Pancreas (tissue), 10 donors: ENCODE measurements at regions not wholly inside any gene's neighbourhood (a gene's known extent, or its start where the extent isn't known, plus 50 kb on each side); places are given as distances from the start of the nearest gene placed in this dataset.
A peak's percentile ranks its signal among the peaks of the same experiment; 100 is the strongest.

Experiments
- ATAC-seq, 4 donors: fragments of 200-7000 bp; cut with Tn5 transposase; one replicate each; pipeline versions ENCODE4 v1.8.0 to v1.9.1; 2020; ENCODE audit warnings: mild to moderate bottlenecking in 4 of 4, moderate library complexity in 4 of 4
- DNase-seq, 6 donors: peaks; one replicate each; pipeline ENCODE4 v3.0.0-alpha.2; 2020
- FAIRE-seq: peaks from 2 replicates; lab custom pipeline; 2012; peaks lifted over from hg19 to GRCh38; lab: Jason Lieb, UNC
- H3K27ac ChIP-seq, 4 donors: fragments of 200-600 bp; sonication (generic); 1 replicate in 3 of 4; 2 replicates in 1 of 4; pipeline versions ENCODE4 v1.5.0 to v1.8.0; 2020
- H3K27me3 ChIP-seq, 4 donors: fragments of 200-600 bp; one replicate each; pipeline ENCODE4 v1.8.0; 2021
- H3K36me3 ChIP-seq, 3 donors: fragments of 200-600 bp; sonication (generic) in 1 of 3; one replicate each; pipeline versions ENCODE4 v1.5.0 to v1.8.0; 2020 to 2021
- H3K4me1 ChIP-seq, 3 donors: fragments of 200-600 bp; one replicate each; pipeline ENCODE4 v1.8.0; 2021
- H3K4me3 ChIP-seq, 4 donors: fragments of 200-600 bp; sonication (generic) in 2 of 4; one replicate each; pipeline versions ENCODE4 v1.5.0 to v1.8.0; 2020 to 2021
- H3K9me3 ChIP-seq, 4 donors: fragments of 200-600 bp; one replicate each; pipeline ENCODE4 v1.8.0; 2021
- WGBS, 2 donors: extraction: QIAGEN DNeasy Blood & Tissue Kit; methylation state at CpG; one replicate each; pipeline ENCODE4 v1.1.7; 2013; 5-methylcytosine and 5-hydroxymethylcytosine counted together
- intact Hi-C, 3 donors: fragments of 100-400 bp; cut with DNase I; formaldehyde crosslinking; loops; one replicate each; pipeline versions ENCODE4 v1.11.1 to v1.14.2; 2022
- TF ChIP-seq, protein P1 (sequence below), 4 donors: fragments of 200-600 bp; sonication (generic) in 3 of 4; IDR thresholded peaks; one replicate each; pipeline versions ENCODE4 v1.5.0 to v1.8.0; 2021; ENCODE audit warnings: antibody characterized with exemption in 4 of 4
- donor health status: healthy with polysubstance abuse.
- donor health status: DM: no; HTN: no; CAD: no; lungs with moderate emphysema.
- donor health status: DM: no; HTN: no; CAD: no.
- donor health status: control.
- donor health status: control.
- donor health status: Bipolar disorder and iron deficiency.
- donor health status: DM: yes; HTN: yes; CAD: no.
- donor health status: DM: no; HTN: no; CAD: no.
- donor health status: DM: no; HTN: no; CAD: no.
- donor health status: DM: yes; HTN: yes; CAD: no.

DNA sequence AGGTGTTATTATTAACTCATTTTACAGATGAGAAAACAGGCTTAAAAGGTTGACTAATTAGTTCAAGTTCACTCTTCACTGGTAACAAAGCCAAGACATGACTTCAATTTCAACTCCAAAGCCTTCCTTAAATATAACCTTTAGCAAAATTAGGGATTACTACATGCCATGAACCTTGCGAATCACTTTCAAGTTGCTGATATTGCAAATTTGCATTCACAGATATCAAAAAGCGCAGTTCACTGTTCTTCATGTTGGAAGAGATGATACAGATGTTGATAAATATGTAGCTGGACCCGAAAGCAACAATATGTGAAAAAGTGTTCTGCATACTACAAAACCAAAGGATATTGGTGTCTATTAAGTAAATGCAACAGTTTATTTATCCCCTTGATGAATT lies 210.8 kb upstream of the GYPA start:
- intact Hi-C loops, result no loop called here
- Histone ChIP-seq H3K27ac (no peak overlapping the region), H3K4me3 (no peak overlapping the region), H3K36me3 (no peaks in the 10 kb centered on the region), H3K27me3 (no peaks in the 10 kb centered on the region), H3K4me1 (no peaks in the 10 kb centered on the region), H3K9me3 (no peaks in the 10 kb centered on the region)
- 55 to 79% methylated on average over 3 of the region's 3 CpGs for WGBS, 2 donors
- DNase-seq (no peak), FAIRE-seq (no peak), ATAC-seq (no peak)
- TF ChIP-seq, protein P1, sequence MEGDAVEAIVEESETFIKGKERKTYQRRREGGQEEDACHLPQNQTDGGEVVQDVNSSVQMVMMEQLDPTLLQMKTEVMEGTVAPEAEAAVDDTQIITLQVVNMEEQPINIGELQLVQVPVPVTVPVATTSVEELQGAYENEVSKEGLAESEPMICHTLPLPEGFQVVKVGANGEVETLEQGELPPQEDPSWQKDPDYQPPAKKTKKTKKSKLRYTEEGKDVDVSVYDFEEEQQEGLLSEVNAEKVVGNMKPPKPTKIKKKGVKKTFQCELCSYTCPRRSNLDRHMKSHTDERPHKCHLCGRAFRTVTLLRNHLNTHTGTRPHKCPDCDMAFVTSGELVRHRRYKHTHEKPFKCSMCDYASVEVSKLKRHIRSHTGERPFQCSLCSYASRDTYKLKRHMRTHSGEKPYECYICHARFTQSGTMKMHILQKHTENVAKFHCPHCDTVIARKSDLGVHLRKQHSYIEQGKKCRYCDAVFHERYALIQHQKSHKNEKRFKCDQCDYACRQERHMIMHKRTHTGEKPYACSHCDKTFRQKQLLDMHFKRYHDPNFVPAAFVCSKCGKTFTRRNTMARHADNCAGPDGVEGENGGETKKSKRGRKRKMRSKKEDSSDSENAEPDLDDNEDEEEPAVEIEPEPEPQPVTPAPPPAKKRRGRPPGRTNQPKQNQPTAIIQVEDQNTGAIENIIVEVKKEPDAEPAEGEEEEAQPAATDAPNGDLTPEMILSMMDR (IDR thresholded peaks at IDR 0.05), result no peak

DNA sequence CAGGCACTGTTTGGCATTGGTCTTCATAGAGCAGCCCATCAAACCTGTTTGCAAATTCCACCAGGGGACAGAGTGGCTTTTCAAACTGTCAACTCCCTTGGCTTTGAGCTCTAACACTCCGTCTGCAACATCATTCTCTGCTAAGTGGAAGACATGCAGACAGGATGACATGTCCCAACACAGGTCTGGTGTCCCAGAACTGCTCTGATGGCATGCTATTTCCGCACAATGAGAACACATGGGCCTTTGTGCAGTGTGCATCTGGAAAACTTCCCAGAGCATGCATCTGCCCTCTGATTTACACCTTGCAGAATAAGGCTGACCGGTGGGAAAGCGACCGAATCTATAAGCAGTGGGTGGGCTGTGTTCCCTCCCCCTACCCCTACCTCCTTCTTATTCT lies 212.8 kb upstream of the GYPA start:
- DNase-seq, result no peak
- TF ChIP-seq, protein P1 (IDR thresholded peaks at IDR 0.05), result no peak

DNA sequence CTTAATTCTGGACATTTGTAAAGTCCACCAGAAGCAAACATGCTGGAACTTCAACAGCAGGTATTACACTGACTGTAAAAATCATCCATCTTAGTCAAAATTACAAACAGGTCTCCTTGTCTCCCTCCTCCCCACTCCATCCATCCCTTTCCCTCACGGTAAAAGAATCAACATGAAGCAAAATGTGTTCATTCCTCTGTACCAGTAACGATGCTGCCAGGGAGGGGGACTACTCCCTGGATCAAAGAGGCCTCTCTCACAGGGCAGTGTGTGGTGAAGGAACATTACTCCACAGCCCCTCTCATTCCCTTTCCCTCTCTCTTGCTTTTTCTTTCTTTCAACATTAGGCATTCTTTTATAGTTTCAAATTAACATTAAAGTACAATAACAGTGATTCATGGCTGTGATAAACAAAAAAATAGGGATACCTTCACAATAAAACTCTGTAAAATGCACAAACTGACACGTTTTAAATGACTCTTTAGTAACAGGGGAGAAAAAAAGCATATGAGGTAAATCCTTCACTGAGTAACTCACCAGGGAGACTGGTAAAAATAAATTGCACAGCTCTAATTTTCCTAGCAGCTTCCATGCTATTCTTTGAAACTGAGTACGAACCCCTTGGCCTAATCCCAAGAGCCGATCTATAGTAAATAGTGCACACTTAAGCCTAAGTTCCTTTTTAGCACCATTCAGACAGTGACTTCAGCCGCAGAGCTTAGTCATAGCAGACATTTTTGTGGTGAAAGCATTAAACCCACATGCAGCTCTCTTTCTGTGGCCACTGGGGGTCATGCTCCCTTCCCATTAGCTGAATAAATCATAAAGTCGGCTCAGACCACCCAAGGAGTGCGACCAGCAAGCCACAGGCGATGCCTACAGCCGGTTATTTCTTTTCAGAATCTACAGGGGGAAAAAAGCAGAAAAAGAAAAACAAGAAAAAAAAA lies 215.6 kb upstream of the GYPA start:
- WGBS, 2 donors, result 34 to 40% methylated on average over 10 of the region's 10 CpGs
- Histone ChIP-seq H3K27me3 (no peaks in the 10 kb centered on the region), H3K4me3 (no peak overlapping the region), H3K9me3 (no peaks in the 10 kb centered on the region), H3K36me3 (no peaks in the 10 kb centered on the region), H3K4me1 (no peaks in the 10 kb centered on the region), H3K27ac (no peak overlapping the region)
- FAIRE-seq (no peak), ATAC-seq (peak in 2 of 4 donors; percentile 63 to 75), DNase-seq (peak in 1 of 6 donors; percentile 41)
- TF ChIP-seq, protein P1 (IDR thresholded peaks at IDR 0.05), result no peak
- intact Hi-C loops, result no loop called here

More for the DNA sequence above, 212.8 kb upstream of the GYPA start:
- Histone ChIP-seq H3K27ac (no peak overlapping the region), H3K9me3 (no peaks in the 10 kb centered on the region), H3K4me3 (no peak overlapping the region), H3K36me3 (no peaks in the 10 kb centered on the region), H3K4me1 (no peaks in the 10 kb centered on the region), H3K27me3 (no peaks in the 10 kb centered on the region)
- FAIRE-seq (no peak), ATAC-seq (peak in 1 of 4 donors; percentile 35)
- intact Hi-C loops, result no loop called here
- WGBS, 2 donors, result 8 to 15% methylated on average over 5 of the region's 5 CpGs

- Histone ChIP-seq H3K27me3 (no peaks in the 10 kb centered on the region), H3K27ac (no peak overlapping the region), H3K9me3 (no peaks in the 10 kb centered on the region), H3K4me1 (no peaks in the 10 kb centered on the region), H3K36me3 (no peaks in the 10 kb centered on the region), H3K4me3 (no peak overlapping the region)
- FAIRE-seq (no peak), DNase-seq (no peak), ATAC-seq (no peak)
- WGBS, 2 donors, result 55 to 60% methylated on average over 9 of the region's 9 CpGs
- intact Hi-C loops, result no loop called here
- TF ChIP-seq, protein P1 (IDR thresholded peaks at IDR 0.05), result no peak
These were observed 216.4 kb upstream of the GYPA start for GRCh38 chr4:144356941-144357381.

DNA sequence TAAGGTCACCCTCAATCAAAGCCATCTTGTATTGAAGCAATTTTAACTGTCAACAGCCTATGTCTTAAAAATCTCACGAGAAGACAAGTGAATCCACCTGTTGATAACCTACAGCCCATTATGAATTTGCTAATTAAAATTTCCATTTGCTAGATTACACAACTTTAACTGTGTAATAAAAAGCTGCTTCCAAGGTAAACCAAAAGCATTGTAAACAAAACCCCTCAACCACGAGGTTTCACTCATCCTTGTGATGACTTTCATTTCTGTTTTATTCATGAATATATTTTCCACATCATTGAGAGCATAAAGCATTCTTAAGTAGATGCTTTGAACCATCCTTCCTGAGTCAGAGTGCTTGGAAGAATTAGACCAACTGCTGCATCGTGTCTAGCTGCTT lies 217.5 kb upstream of the GYPA start:
- no peaks in the 10 kb centered on the region for H3K4me1 ChIP-seq
- intact Hi-C loops, result no loop called here

More for the DNA sequence above, 217.5 kb upstream of the GYPA start:
- Histone ChIP-seq H3K9me3 (no peaks in the 10 kb centered on the region), H3K4me3 (no peak overlapping the region), H3K36me3 (no peaks in the 10 kb centered on the region), H3K27me3 (no peaks in the 10 kb centered on the region), H3K27ac (no peak overlapping the region)
- TF ChIP-seq, protein P1 (IDR thresholded peaks at IDR 0.05), result no peak
- no peak for ATAC-seq
- WGBS, 2 donors, result 48% methylated on average over 3 of the region's 3 CpGs
- no peak for FAIRE-seq
- no peak for DNase-seq
